Mammary epithelial cell (primary cell): ENCODE measurements at regions not wholly inside any gene's neighbourhood (a gene's known extent, or its start where the extent isn't known, plus 50 kb on each side); places are given as distances from the start of the nearest gene placed in this dataset.

Experiments
- EZH2 ChIP-seq: IDR thresholded peaks from 2 replicates; pipeline ENCODE4 v1.6.1; 2012; ENCODE audit warnings: low read length, inconsistent platforms, borderline replicate concordance
- TF ChIP-seq, protein P1 (sequence below), 2 donors: IDR thresholded peaks in 1 of 2; conservative IDR thresholded peaks in 1 of 2; 2 replicates each; pipeline ENCODE4 v1.5.1; 2011 to 2012; ENCODE audit warnings: inconsistent platforms in 2 of 2, low read length in 2 of 2, mild to moderate bottlenecking in 2 of 2, control low read depth in 1 of 2, low read depth in 1 of 2; ENCODE audit not compliant: insufficient read depth in 1 of 2; ENCODE audit errors: extremely low read depth in 1 of 2

DNA sequence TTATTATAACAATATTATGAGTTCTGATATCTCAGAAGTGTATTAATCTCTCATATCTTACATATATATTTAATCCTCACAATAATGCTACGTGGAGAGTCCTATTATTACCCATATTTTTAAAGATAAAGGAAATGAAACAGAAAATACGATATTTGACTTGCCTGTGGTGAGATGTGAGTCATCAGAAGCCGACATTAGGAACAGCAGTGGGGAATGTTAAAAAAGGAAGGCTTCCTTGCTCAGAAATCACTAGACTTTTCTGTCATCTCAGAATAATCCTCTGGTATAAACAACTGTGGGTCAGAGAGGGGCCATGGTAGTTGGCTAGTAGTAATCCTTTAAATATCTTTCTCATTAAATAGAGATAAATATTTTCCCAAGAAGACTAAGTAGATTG is 402.3 kb upstream of the PCDH15 start:
- TF ChIP-seq, protein P1, sequence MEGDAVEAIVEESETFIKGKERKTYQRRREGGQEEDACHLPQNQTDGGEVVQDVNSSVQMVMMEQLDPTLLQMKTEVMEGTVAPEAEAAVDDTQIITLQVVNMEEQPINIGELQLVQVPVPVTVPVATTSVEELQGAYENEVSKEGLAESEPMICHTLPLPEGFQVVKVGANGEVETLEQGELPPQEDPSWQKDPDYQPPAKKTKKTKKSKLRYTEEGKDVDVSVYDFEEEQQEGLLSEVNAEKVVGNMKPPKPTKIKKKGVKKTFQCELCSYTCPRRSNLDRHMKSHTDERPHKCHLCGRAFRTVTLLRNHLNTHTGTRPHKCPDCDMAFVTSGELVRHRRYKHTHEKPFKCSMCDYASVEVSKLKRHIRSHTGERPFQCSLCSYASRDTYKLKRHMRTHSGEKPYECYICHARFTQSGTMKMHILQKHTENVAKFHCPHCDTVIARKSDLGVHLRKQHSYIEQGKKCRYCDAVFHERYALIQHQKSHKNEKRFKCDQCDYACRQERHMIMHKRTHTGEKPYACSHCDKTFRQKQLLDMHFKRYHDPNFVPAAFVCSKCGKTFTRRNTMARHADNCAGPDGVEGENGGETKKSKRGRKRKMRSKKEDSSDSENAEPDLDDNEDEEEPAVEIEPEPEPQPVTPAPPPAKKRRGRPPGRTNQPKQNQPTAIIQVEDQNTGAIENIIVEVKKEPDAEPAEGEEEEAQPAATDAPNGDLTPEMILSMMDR (conservative IDR thresholded peaks at IDR 0.05 in 1 of 2, IDR thresholded peaks at IDR 0.05 in 1 of 2; ENCODE audit: extremely low read depth in 1 of 2, insufficient read depth in 1 of 2, low read depth in 1 of 2, low read length in 2 of 2): no peak
- TF ChIP-seq EZH2: no peak
